HG02610 (cell line): ENCODE measurements at regions not wholly inside any gene's neighbourhood (a gene's known extent, or its start where the extent isn't known, plus 50 kb on each side); places are given as distances from the start of the nearest gene placed in this dataset.
A peak's percentile ranks its signal among the peaks of the same experiment; 100 is the strongest.

Source experiments
- ATAC-seq: cut with Tn5 transposase; IDR thresholded peaks from one replicate; pipeline ENCODE4 v1.9.1; 2021; ENCODE audit warnings: mild to moderate bottlenecking, moderate library complexity; ENCODE audit not compliant: unreplicated experiment

GRCh38 chr12:91384806-91385205 lies 202.2 kb upstream of the DCN start:
- no peak for ATAC-seq

- ATAC-seq = no peak
Observed at GRCh38 chr12:91384366-91384765, 201.7 kb upstream of the DCN start.

- ATAC-seq = no peak
Observed at GRCh38 chr12:91383099-91383498, 200.5 kb upstream of the DCN start.

GRCh38 chr12:91382081-91382543 lies 199.5 kb upstream of the DCN start:
- peak; percentile 73 for ATAC-seq

- ATAC-seq = peak; percentile 81
Observed at GRCh38 chr12:91381309-91381804, 198.7 kb upstream of the DCN start.

DNA sequence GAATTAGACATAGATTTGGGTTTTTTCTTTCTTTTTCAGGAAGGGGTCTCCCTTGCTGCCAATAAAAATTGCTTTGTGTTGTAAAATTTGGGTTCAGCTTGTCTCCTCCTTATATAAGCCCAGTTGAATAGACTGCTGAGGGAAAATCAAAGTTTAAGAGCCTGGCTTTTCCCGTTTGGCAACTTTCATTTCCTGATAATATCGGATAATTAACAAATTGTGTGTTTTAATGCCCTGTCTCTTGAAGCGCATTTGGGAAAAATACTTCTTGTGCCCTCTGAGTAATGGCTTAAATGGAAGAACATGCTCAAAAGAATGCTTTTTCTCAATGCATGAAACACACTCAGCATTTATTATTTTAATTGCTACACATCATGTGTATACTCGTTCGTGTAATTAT lies 198.0 kb upstream of the DCN start:
- no peak for ATAC-seq

DNA sequence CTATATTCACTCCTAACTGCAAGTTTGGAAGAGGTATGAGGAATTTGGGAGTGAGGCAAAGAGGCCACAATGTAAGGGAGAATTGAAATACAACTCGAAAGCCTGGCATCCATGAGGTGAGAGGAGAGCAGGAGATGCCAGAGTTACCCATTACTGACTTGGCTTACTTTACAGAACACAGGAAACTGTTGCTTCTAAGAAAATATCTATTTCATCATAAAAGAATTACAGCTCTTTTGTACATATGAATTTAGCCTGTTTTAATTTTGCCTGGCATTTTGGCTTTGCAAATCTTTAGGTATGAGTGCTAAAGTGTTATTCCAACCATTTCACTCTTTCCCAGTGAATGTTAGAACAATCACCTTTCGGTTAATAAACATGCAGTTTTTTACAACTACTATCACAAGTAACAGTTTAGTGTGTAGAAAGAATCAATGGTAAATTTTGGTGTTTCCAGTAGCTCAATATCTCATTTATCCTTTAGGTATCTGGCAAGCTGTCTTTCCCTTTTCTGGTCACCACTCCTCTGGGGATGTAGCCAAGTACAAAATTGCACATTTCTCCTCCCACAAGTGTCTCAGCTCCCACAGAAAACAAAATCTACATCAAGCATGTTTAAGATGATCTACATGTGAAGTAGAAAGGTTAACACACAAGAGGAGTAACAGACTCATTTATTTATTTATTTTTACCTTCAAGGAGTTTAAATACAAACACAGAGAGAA lies 196.6 kb upstream of the DCN start:
- ATAC-seq = no peak

DNA sequence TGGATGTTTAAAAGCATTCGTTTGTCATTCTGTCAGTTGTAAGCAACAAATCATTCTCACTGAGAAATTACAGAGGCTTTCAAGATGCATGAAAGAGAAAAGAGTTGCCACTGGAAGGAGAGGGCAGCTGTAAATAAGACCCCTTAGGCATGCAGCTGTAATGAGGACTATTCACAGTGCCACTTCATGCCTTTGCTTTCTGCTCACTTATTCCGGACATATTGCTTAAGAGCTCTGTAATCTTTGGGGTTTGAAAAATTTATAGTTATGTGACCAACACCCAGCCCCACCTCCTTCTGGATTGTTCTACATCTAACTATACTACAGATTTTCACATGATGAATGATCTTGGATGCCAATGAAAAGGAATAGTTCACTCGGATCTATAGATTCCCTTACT lies 194.8 kb upstream of the DCN start:
- no peak for ATAC-seq

DNA sequence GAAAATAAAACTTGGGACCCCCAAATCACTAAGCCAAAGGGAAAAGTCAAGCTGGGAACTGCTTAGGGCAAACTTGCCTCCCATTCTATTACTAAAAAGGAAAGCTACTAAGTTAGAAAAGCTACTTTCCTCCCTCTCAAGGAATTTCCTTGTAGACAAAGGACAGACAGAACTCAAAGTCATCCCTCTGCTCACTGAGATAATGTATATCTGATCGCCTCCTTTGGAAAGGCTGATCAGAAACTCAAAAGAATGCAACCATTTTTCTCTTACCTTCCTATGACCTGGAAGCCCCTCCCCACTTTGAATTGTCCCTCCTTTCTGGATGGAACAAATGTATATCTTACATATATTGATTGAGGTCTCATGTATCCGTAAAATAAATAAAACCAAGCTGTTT lies 190.5 kb upstream of the DCN start:
- no peak for ATAC-seq

GRCh38 chr12:91370086-91370868 lies 187.7 kb upstream of the DCN start:
- no peak for ATAC-seq

DNA sequence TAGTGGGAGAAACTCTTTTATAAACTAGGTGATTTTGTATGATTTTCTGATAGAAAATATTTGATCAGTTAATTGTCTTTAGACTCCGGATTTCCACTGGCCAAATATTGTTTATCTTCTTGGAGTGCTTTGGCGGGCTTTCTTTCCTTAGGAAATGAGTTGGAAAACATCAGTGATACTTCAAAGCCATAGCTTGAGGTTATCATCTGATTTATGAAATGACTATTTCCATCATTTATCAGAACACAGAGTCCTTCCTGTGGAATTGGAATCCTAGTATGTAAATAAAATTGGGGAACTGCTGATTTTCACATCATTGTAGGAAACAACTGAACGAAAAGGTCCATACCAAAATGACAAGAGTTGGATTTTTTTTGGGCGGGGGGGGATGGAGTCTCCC lies 186.0 kb upstream of the DCN start:
- ATAC-seq = no peak

DNA sequence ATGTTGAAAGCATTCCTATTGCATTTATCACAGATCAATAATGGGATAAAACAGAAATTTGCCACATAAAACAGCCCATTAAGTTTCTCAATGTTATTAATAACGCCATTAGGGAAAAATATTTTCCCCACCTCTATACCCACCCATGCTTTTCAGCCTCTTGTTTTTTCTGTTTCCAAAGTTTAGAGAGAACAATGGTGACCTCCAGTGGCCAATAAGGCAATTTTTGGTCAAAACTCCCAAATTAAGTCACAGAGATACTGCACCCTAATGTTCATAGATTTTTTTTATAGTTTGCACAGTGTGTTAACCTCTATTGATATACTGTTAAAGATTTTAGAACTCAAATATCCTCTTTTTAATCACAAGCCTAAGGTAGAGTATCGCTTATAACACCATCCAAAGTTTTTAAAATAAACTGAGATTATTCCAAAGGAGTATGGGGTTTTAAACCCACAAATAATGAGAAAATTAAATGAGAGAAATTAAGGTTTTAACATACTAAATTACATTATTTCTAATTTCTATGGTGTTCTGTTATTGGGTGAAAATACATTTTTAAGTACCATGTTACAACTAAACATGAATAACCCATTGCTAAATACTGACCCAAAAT lies 184.7 kb upstream of the DCN start:
- no peak for ATAC-seq

- ATAC-seq = no peak
Observed at GRCh38 chr12:91364471-91365184, 182.0 kb upstream of the DCN start.

GRCh38 chr12:91361864-91362263 lies 179.2 kb upstream of the DCN start:
- ATAC-seq = peak; percentile 46

GRCh38 chr12:91357381-91357780 lies 174.8 kb upstream of the DCN start:
- ATAC-seq = no peak

GRCh38 chr12:91356405-91356804 lies 173.8 kb upstream of the DCN start:
- ATAC-seq = no peak

DNA sequence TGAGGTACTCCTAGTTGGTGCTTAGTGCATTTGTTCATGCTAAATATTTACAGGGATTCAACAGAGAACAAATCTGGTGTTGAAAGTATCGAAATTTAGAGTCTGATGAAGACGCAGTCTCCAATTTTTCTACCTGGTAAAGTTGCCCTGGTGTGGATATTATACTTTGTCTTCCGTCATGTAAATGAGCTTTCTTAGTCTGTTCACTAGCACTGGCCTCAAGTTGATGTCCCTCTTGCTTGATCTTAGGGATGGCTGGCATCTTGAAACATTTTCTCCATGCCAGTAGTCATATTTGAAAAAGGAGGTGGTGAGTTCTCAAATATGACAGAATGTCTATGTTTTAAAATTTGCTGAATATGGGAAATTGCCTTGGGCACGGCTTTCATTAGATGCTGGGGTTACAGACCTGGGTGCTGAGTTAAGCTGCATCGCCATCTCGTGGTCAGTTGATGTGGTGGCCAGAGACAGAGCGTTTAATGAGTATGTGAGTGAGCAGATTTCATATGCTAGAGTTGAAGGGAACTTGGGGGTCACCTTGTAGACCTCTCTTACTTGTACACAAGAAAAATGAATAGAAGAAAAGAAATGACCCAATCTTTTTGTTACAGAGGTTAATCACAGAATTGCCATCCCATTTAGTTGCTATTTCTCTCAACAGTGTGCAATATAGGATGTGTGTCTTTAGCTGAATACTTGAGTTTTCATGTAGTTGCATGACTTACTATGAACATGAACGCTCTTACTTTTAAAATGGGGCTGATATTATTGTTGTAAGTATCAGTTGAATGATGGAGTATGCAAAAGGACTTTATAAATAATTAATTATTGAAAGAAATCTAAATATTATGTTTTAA lies 172.8 kb upstream of the DCN start:
- peak; percentile 95 for ATAC-seq

GRCh38 chr12:91353266-91353665 lies 170.6 kb upstream of the DCN start:
- ATAC-seq = no peak

GRCh38 chr12:91349476-91349875 lies 166.9 kb upstream of the DCN start:
- ATAC-seq = no peak
